Activated CD8-positive, alpha-beta T cell treated with anti-CD3 and anti-CD28 coated beads for 36 hours (primary cell): ENCODE measurements at regions not wholly inside any gene's neighbourhood (a gene's known extent, or its start where the extent isn't known, plus 50 kb on each side); places are given as distances from the start of the nearest gene placed in this dataset.

Source experiments
- ATAC-seq: fragments of 200-7000 bp; cut with Tn5 transposase; one replicate; pipeline ENCODE4 v1.10.0; 2021; ENCODE audit warnings: mild to moderate bottlenecking, moderate library complexity
- CTCF ChIA-PET: fragments of 350-600 bp; sonication (Branson Sonifier 250); formaldehyde crosslinking; loops from one replicate; lab custom pipeline; 2021; ENCODE audit warnings: antibody characterized with exemption; lab: Charles Lee
- POLR2A ChIA-PET: fragments of 350-600 bp; sonication (Branson Sonifier 250); formaldehyde crosslinking; loops from one replicate; lab custom pipeline; 2021; ENCODE audit warnings: antibody characterized with exemption; lab: Charles Lee
- DNase-seq: peaks from one replicate; pipeline ENCODE4 v3.0.0-alpha.2; 2020
- H3K27ac Mint-ChIP-seq: one replicate; pipeline ENCODE4 v1.8.0; 2021; ENCODE audit warnings: mild to moderate bottlenecking, mixed read lengths
- H3K27me3 Mint-ChIP-seq: one replicate; pipeline ENCODE4 v1.8.0; 2021; ENCODE audit warnings: mixed read lengths
- H3K36me3 Mint-ChIP-seq: one replicate; pipeline ENCODE4 v1.8.0; 2021; ENCODE audit warnings: low read depth, mixed read lengths
- H3K4me1 Mint-ChIP-seq: one replicate; pipeline ENCODE4 v1.8.0; 2021; ENCODE audit warnings: low read depth, mixed read lengths
- H3K4me3 Mint-ChIP-seq: one replicate; pipeline ENCODE4 v1.8.0; 2021; ENCODE audit warnings: mild to moderate bottlenecking, moderate library complexity, mixed read lengths
- H3K9me3 Mint-ChIP-seq: one replicate; pipeline ENCODE4 v1.8.0; 2021; ENCODE audit warnings: mixed read lengths
- intact Hi-C: fragments of 100-400 bp; cut with micrococcal nuclease; formaldehyde crosslinking; loops from one replicate; pipeline ENCODE4 v1.10.0; 2022
- TF ChIP-seq, protein P1 (sequence below): fragments of 200-600 bp; IDR thresholded peaks from one replicate; pipeline ENCODE4 v1.8.0; 2022; ENCODE audit warnings: antibody characterized with exemption, mild to moderate bottlenecking

DNA sequence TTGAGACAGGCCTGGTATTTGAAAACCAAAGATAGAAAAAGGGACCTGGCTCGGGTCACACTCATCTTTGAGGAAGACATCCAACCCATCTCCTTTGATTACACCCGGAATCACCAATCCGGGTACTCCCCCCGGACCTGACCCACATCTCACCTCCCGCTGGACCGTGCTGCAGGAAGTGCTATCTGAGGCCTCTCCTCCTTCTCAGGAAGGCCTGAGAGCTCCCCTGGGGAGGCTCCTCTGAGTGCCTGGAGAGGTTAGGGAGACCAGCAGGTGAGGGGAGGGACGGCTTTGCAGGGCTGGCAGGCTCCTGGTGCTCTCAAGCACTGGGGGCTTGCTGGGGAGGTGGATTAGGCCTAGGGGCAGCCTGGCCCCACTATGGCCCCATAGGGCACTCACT lies 170.9 kb downstream of the ACKR3 start:
- CTCF ChIA-PET, result no interaction called here
- POLR2A ChIA-PET, result no interaction called here
- TF ChIP-seq, protein P1, sequence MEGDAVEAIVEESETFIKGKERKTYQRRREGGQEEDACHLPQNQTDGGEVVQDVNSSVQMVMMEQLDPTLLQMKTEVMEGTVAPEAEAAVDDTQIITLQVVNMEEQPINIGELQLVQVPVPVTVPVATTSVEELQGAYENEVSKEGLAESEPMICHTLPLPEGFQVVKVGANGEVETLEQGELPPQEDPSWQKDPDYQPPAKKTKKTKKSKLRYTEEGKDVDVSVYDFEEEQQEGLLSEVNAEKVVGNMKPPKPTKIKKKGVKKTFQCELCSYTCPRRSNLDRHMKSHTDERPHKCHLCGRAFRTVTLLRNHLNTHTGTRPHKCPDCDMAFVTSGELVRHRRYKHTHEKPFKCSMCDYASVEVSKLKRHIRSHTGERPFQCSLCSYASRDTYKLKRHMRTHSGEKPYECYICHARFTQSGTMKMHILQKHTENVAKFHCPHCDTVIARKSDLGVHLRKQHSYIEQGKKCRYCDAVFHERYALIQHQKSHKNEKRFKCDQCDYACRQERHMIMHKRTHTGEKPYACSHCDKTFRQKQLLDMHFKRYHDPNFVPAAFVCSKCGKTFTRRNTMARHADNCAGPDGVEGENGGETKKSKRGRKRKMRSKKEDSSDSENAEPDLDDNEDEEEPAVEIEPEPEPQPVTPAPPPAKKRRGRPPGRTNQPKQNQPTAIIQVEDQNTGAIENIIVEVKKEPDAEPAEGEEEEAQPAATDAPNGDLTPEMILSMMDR, result no peak
- Mint-ChIP-seq H3K4me1 (no peaks in the 10 kb centered on the region), H3K27me3 (peaks cover 3% of the 10 kb centered on the region), H3K4me3 (no peak overlapping the region), H3K9me3 (no peaks in the 10 kb centered on the region), H3K27ac (no peak overlapping the region), H3K36me3 (no peaks in the 10 kb centered on the region)
- no peak for ATAC-seq
- intact Hi-C loops, result no loop called here
- DNase-seq, result no peak

DNA sequence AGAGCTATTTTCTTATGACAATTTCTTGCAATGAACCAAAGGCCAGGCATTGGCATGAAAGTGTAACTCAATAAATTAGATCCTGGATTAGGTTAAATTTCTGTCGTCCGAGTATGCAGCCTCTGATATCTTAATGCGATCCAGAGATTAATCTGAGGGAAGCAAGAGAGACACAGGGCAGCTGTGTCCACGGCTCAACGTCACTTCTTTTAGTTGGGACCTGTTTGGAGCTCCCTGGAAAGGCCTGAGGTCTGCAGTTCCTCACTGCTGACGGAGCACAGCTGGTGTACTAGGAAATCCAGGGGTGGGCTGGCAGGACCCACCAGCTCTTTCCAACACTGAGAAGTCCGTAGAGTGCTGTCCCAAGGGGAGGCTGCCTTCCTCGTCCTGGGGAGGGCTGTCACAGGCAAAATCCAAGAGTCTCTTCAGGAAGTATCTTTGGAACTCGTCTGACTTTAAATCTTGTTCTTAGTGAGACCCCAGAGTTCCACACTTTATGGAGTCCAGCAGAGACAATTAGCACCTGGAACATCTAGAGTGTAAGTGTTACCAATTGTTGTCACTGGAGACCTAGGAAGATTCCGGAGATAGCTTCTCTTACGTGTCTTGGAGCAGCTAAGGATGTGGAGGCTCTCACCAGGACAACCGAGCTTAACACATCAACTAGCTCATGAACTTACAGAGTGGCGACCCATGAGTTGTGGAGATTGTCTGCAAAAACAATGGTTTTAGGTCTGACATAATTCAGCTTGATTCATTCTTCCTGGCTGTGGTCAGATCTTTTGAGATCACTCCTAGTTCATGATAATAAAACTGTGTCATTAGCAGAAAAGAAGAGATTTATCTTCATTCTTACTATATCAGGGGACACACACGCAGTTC lies 173.7 kb downstream of the ACKR3 start:
- intact Hi-C loops, result no loop called here
- TF ChIP-seq, protein P1, result no peak
- no peaks in the 10 kb centered on the region for H3K27me3 Mint-ChIP-seq
- H3K27ac Mint-ChIP-seq, result no peak overlapping the region
- no peak for DNase-seq
- H3K4me1 Mint-ChIP-seq, result no peaks in the 10 kb centered on the region
- ATAC-seq, result no peak
- POLR2A ChIA-PET, result interaction anchor here (0.7 kb wide), 1 partner anchor 255 kb away, joined by 3 read pairs; no protein-coding TSS in a partner anchor
- no peak overlapping the region for H3K4me3 Mint-ChIP-seq
- H3K36me3 Mint-ChIP-seq, result no peaks in the 10 kb centered on the region
- CTCF ChIA-PET, result no interaction called here
- H3K9me3 Mint-ChIP-seq, result no peaks in the 10 kb centered on the region

DNA sequence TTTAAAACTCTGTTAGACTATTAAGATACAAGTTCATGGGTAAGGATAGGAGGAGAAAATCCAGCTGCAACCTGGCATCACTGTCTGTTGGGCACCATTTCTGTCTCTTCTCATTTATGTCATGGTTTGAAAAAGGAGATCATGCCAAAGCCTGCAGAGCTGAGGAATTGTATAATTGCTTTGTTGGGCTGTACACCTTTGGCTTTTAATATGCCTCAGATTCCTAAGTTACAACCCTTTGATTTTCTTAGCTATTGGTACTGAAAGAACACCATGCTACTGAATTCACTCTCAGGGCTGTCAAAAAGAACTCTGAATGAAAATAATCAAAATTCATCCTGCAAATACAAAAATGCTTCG lies 174.3 kb downstream of the ACKR3 start:
- Mint-ChIP-seq H3K27ac (no peak overlapping the region), H3K4me3 (no peak overlapping the region), H3K4me1 (no peaks in the 10 kb centered on the region), H3K36me3 (no peaks in the 10 kb centered on the region), H3K27me3 (no peaks in the 10 kb centered on the region), H3K9me3 (no peaks in the 10 kb centered on the region)
- TF ChIP-seq, protein P1, result no peak
- ATAC-seq (no peak), DNase-seq (no peak)
- POLR2A ChIA-PET, result interaction anchor here (0.7 kb wide), 1 partner anchor 256 kb away, joined by 3 read pairs; no protein-coding TSS in a partner anchor
- intact Hi-C loops, result no loop called here
- CTCF ChIA-PET, result no interaction called here

DNA sequence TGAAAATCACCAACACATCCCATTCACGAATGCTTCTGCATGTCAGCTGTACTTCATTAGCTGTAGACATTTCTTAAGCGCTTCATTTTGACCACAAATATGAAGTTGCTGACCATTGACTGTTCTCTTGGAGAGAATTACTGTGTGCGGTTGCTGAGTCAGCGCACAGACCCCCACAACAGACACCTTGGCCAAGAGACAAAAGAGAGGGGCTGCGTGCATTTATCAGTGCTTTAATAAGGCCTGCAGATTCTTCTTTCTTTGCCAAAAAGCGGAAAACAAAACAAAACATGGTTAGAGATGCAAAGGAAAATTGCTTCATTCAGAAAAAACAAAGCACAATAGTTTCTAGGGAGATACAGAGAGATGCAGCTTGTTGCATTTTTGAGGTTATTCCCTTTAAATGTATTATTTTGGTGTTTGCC lies 174.7 kb downstream of the ACKR3 start:
- intact Hi-C loops, result no loop called here
- H3K36me3 Mint-ChIP-seq, result no peaks in the 10 kb centered on the region
- no peaks in the 10 kb centered on the region for H3K4me1 Mint-ChIP-seq
- CTCF ChIA-PET, result no interaction called here
- TF ChIP-seq, protein P1, result no peak
- POLR2A ChIA-PET, result interaction anchor here (0.7 kb wide), 1 partner anchor 256 kb away, joined by 3 read pairs; no protein-coding TSS in a partner anchor
- DNase-seq (no peak), ATAC-seq (no peak)
- H3K9me3 Mint-ChIP-seq, result no peaks in the 10 kb centered on the region
- H3K27me3 Mint-ChIP-seq, result peaks cover under 1% of the 10 kb centered on the region
- H3K27ac Mint-ChIP-seq, result no peak overlapping the region
- no peak overlapping the region for H3K4me3 Mint-ChIP-seq

DNA sequence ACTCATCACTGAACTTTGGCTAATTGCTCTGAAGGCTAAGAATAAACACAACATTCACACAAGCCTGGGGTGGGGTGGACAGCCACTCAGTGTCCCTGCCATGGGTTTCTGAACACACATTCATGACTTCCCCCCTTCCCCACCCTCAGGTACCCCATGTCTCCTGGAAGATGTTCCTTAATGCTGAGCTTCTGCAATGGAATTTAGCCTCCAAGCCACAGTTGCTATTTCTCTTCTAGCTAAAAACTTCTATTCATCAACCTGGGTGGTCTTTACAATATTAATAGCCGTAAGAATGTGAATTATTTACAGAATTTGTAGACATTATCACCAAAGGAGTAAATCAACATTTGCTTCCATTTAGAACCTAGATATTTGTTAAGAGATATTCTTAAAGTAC lies 175.1 kb downstream of the ACKR3 start:
- Mint-ChIP-seq H3K27me3 (peaks cover 4% of the 10 kb centered on the region), H3K9me3 (no peaks in the 10 kb centered on the region), H3K4me3 (no peak overlapping the region), H3K27ac (no peak overlapping the region), H3K4me1 (no peaks in the 10 kb centered on the region), H3K36me3 (no peaks in the 10 kb centered on the region)
- no peak for DNase-seq
- no peak for ATAC-seq
- CTCF ChIA-PET, result no interaction called here
- intact Hi-C loops, result no loop called here
- TF ChIP-seq, protein P1, result no peak
- POLR2A ChIA-PET, result no interaction called here
